Activated CD4-positive, alpha-beta T cell treated with anti-CD3 and anti-CD28 coated beads, Interleukin-2, Interleukin-6, amounts not matched to agents 100 ng/mL and 50 ng/mL, durations not matched to agents 16 hours and 8 hours (primary cell): ENCODE measurements at regions not wholly inside any gene's neighbourhood (a gene's known extent, or its start where the extent isn't known, plus 50 kb on each side); places are given as distances from the start of the nearest gene placed in this dataset.
A peak's percentile ranks its signal among the peaks of the same experiment; 100 is the strongest.
"Not testable (repeated sequence)": the region's sequence is repeated elsewhere in the genome, so short reads cannot be mapped to it uniquely, and the experiment has no call there.

Experiments used
- DNase-seq: peaks from one replicate; pipeline ENCODE4 v3.0.0-alpha.2; 2020

- no peak for DNase-seq
These were observed 296.6 kb upstream of the NDN start for GRCh38 chr15:23983500-23984259.

DNA sequence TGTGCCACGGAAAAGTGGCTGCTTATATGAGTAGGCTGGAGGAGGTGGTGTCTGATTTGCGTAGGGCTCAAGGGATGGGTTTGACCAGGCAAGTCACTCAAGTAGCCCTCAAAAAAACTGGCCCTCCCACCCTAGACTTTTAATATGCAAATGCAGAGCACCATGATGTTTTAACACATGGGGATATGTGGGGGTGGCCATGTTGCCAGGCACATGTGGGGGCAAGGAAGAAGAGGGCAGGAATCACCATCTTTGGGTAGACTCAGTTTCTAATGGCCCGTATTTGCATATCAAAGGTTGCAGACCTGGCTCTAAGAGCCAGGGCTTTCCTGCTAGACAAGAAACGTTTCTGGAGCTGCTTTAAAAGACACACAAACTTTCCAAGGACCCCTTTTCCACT, 307.2 kb upstream of the NDN start:
- no peak for DNase-seq

DNA sequence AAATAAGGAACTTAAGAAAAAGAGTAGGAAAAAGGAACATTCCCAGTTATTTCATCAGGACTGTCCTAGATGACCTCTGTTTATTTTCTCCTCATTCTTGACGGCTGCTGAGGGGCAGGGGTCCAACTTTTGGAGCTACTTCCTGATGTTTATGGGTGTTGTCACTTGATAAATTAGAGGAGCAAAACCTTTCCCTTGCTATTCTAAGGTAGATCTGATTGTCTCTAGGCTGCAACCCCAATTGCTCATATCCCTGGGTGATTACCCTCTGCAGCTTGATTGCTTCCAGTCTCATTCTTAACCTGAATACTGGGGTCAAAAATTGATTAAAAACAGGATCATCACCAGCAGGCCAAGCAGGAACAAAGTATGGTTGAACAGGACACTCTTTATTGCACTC, 311.0 kb upstream of the NDN start:
- no peak for DNase-seq

- DNase-seq, result no peak
These were observed 321.4 kb upstream of the NDN start for GRCh38 chr15:24008476-24008875.

DNA sequence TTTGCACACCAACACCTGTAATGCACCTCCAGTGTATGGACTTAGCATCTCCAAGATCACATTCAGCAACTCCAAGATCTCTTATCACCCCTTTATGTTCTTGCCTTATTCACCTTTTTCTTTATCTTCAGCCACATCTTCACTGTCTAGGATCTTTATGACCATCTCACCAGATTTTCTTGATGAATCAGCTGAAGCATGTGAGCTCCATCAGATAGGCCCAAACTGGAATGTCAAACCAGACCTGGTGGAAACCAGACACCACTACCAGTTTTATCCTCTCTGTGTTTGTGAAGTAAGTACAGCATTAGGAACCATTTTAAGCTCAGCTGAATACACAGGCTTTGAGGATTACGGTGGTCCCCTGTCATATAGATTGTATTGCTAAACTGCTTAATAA, 330.4 kb upstream of the NDN start:
- DNase-seq, result no peak

DNA sequence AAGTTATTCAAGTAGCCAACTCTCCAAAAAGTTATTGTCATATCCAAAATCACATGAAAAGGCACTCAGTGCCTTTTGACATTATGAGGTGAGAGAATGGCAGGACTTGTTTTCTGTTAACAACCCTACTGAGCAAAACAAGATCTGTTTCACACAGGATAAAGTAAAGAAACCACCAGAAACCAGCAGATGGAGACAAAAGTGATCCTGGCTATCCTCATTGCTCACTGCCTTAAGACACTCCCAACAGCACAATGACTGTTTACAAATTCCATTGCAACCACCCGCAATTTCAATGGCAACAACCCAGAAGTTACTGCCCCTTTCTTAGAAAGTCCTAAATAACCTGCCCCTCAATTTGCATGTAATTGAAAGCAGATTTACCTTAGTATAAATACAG, 352.6 kb upstream of the NDN start:
- no peak for DNase-seq

DNA sequence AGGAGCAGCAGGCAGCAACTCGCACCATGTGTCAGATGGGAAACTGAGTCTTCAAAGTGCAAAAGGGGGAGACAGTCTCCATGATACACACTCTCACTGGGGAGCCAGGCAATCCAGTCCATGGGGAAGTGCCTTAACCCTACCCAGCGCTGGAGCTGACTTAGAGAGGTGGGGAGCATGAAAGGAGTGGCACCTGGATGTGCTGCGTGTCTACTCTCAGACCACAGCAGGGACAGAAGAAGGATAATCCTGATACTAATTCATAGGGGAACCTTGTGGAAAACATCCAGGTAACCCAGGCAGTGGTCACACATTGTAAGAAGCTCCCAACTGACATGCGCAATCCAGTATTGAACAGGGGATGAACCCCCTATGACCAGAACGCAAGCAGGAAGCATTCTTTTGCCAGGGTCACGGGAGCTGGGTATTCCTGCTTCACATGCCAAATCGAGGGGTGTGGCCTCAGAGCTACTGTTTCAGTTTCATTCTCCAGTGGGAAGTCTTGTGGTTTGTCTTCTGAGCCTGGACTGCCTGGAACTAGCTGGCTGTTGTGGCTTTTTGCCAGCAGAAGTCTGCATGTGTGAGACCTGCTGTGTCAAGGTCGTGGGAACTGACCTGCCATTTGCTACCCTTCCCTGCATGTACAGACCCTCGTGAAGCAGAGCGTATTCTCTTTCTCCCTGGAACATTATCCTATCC, 367.6 kb upstream of the NDN start:
- DNase-seq, result no peak

DNA sequence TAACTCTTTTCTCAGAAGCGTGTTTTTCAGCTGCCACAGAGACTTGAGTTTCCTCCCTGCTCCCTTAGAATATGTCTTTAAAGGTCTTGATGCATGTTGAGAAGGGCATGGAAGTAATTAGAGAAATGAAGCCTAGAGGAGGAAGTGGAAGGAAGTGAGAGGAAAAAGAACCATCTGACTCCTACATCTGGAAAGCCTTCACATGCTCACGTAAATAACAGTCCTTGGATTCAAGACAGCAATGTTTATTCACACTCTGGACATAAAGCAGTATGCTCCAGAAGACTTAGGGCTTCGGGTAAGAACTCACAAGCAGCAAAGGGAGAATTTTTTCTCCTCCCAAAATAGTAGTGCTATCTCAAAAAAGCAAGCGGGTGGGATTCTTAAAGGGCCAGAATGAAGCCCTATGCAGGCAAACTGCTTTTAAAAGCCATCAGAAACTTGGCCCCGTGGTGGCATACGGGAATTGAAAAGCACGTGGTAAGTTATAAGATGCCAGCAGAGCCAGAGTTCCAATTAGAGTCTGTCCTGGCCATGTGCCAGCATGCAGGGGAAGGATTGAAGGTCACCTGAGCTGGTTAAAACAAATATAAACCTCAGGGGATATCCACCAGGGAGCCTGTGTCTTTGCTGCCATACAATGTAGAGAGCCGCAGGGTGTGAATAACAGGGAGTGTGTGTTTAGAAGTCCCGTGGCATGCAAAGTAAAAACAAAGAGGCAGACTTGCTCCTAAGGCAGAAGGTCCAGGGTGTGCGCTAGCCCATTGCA, 380.8 kb upstream of the NDN start:
- no peak for DNase-seq

GRCh38 chr15:24075420-24076089, 388.4 kb upstream of the NDN start:
- peak; percentile 1 for DNase-seq

DNA sequence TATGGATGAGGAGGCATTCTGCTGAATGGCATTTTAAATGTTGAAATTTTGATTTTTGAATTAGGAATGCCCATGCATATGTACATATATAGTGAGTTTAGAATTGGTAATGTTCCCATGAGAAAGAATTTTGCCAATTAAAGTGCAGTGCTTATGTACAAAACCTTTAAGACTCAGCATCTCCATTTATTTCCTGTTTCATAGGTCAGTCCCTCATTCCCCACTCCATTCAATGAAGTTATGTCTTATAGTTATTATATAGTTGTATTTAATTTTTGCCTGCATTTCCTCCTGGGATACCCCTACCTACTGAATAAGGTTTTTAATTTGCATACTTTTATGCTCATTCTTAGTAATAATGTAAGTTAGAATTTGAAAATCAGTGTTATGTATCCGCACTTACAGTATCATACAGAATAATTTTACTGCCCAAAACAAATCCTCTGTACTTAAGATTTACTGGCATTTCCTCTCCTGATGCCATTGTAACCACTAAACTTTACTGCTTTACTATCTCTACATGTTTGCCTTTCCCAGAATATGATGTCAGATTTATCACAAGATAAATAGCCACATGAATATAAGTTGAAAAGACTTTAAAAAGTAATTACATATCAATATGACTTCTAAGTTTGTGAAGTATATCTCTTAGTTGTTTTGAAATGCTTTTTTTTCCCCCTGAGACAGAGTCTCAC, 389.1 kb upstream of the NDN start:
- no peak for DNase-seq

DNA sequence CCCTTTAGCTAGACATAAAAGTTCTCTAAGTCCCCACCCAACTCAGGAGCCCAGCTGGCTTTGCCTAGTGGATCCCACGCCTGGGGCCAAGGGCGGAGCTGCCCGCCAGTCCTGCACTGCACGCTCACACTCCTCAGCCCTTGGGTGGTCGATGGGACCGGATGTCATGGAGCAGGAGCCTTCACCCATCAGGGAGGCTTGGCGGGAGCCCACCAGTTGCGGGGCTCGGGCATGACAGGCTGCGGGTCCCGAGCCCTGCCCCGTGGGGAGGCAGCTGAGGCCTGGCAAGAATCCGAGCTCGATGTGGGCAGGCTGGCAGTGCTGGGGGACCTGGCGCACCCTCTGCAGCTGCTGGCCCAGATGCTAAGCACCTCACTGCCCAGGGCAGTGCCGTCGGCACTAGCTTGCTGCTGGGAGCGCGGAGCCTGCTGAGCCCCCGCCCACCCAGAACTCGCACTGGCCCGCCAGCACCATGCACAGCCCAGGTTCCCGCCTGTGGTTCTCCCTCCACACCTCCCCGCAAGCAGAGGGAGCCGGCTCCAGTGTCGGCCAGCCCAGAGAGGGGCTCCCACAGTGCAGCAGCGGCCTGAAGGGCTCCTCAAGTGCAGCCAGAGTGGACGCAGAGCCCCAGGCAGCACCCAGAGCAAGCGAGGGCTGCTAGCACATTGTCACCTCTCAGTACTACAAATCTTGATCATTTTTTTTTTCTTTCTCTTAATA, 391.4 kb upstream of the NDN start:
- DNase-seq, result no peak

DNA sequence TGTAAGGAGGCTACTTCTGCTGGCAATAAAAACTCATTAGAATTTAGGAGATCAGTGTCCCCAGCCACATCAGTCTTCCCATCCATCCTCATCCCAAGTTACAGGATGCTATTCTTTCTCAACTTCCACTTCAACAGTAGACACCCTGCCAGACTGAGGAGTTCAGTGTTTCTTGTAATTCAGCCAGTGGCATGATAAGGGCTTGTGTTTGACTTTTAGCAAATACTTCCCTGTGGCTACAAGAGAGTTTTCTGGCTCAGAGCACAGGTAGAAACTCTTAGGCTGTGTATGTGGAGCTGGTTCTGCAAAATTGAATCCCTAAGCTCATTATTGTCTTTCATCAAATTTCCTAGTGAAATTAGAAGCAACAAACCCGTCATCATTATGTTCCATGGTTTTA, 401.8 kb upstream of the NDN start:
- not testable (repeated sequence) for DNase-seq

- not testable (repeated sequence) for DNase-seq
These were observed 414.4 kb upstream of the NDN start for GRCh38 chr15:24101503-24101902.

DNA sequence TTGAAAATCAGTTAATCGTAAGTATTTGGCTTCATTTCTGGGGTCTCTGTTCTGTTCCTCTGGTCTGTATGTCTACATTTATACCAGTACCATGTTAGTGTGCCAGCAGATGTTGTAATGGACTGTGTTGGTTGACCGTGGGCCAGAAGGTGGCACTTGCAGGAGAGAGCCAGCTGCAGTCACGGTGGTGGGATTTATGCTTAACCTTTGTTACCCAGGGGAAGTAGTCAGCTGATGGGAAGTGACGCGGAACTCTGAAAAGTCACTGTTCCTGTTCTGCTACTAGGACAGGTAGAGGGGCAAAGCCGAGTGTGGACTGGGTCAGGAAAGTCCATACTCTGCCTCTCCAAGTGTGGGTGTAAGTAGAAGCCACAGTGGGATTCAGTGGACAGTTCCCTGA, 420.4 kb upstream of the NDN start:
- not testable (repeated sequence) for DNase-seq

DNA sequence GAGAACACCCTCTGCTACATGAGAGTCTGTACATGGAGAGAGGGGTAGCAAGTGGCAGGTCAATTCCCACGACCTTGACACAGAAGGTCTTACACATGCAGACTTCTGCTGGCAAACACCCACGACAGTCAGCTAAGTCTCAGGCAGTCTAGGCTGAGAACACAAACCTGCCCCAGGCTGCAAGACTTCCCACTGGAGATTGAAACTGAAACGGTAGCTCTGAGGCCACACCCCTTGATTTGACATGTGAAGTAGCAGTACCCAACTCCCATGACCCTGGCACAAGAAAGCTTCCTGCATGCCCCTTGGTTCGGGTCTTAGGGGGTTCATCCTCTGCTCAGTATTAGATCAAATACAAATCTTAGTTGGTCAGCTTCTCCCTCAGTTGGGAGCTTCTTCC, 420.8 kb upstream of the NDN start:
- not testable (repeated sequence) for DNase-seq

- DNase-seq, result not testable (repeated sequence)
These were observed 421.2 kb upstream of the NDN start for GRCh38 chr15:24108349-24108748.

DNA sequence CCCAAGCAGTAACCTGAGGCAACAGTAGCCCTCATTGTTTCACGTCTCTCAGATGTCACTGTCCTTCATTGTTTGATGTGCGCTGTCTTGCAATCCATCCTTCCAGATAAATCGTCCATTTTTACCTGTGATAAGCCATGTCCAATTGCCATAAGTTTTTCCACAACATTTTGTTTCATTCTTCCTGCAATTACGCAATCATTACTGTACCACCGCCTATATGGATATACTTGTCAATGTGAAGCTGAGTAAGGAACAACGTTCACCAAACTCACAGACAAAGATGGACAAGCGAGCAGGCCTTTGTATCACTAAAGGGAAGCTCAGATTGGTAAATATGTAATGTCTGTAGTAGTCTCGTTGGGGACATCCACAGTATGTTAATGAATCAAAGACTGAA, 452.5 kb upstream of the NDN start:
- DNase-seq, result not testable (repeated sequence)

DNA sequence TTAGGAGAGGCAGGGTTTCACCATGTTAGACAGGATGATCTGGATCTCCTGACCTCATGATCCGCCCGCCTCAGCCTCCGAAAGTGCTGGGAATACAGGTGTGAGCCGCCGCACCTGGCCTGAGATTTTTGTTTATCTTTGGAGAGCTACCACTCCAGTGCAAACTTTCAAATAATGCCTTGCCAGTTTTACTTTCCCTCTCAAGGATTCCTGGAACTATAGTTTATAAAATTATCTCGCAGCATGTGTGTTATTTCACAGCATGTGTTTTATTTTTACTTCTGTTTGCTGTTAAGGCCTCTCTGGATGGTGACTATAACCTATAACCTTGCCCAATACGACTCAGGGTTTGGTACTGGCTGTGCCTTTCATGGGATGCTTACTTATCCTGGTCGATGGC, 458.0 kb upstream of the NDN start:
- not testable (repeated sequence) for DNase-seq

GRCh38 chr15:24146251-24146650, 459.1 kb upstream of the NDN start:
- DNase-seq, result no peak

- no peak for DNase-seq
These were observed 463.4 kb upstream of the NDN start for GRCh38 chr15:24150542-24150941.

DNA sequence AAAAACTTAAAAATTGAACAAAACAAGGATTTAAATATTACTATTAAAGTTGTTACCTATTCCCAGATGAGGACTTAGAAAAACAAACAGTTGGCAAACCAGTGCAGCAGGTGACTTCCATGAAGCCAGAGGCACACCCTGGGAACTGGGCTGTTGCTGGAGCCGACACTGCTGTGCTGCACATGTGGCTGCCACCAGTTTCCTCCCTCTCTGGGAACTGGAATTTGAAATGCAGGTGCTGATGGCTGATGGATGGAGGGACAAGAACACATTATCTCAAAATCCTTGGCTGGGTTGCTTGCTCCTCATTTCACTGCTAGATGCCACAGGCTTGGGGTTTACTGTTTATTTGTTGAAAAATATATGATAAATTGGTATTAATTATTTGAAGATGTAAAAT, 471.2 kb upstream of the NDN start:
- DNase-seq, result not testable (repeated sequence)

DNA sequence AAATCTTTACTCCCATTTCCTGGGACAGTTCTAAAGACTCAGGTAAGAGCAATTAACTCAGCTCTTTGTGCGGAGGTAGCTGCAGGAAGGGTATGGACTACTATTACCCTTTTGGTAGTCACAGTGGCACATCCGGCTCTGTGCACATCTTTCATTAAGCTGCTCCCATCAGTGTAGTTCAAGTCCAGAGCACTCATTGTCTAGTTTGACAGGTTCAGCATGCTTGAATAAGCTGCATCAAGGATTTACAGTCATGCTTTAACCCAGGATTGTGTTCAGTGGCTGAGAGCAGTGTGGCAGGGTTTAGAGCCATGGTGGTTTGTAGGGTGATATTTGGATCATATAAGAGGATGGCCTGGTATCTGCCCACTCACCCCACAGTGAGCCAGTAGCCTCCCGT, 478.4 kb upstream of the NDN start:
- not testable (repeated sequence) for DNase-seq
